Tibial nerve (tissue), 4 donors: ENCODE measurements at regions not wholly inside any gene's neighbourhood (a gene's known extent, or its start where the extent isn't known, plus 50 kb on each side); places are given as distances from the start of the nearest gene placed in this dataset.

Experiments used
- EP300 ChIP-seq, 2 donors: sonication (generic); formaldehyde crosslinking; IDR thresholded peaks; one replicate each; pipeline ENCODE4 v1.6.1; 2017; ENCODE audit warnings: antibody characterized with exemption in 2 of 2, mild to moderate bottlenecking in 1 of 2
- POLR2A ChIP-seq, 2 donors: fragments of 450-650 bp; IDR thresholded peaks; one replicate each; pipeline ENCODE4 v1.6.1; 2017; ENCODE audit warnings: antibody characterized with exemption in 2 of 2, mild to moderate bottlenecking in 2 of 2, moderate library complexity in 2 of 2
- TF ChIP-seq, protein P1 (sequence below), 5 experiments: fragments of 200-600 bp in 3 of 5; fragments of 450-650 bp in 2 of 5; sonication (generic) in 3 of 5; IDR thresholded peaks; one replicate each; pipeline ENCODE4 v1.5.1; 2016 to 2019; ENCODE audit warnings: antibody characterized with exemption in 5 of 5, mild to moderate bottlenecking in 3 of 5, moderate library complexity in 2 of 5

DNA sequence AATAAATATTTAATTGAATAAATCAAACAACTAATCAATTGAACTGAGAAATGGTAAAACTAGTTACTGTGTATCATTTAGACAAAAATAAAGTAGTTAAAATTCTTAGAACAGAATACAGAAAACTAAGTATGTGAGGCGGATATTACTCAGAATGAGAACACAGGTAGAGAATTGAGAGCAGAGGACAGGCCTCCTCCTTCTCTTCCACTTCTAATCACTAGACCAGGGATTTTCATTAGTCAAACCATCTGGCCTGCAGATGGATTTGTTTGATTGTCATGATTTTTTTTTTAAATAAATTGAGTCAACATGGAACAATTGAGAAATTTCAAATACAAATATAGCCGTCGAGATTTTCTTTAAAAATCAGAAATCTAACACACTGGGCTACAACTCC lies 198.6 kb upstream of the HMHB1 start:
- TF ChIP-seq POLR2A (IDR thresholded peaks at IDR 0.05): no peak
- TF ChIP-seq, protein P1, sequence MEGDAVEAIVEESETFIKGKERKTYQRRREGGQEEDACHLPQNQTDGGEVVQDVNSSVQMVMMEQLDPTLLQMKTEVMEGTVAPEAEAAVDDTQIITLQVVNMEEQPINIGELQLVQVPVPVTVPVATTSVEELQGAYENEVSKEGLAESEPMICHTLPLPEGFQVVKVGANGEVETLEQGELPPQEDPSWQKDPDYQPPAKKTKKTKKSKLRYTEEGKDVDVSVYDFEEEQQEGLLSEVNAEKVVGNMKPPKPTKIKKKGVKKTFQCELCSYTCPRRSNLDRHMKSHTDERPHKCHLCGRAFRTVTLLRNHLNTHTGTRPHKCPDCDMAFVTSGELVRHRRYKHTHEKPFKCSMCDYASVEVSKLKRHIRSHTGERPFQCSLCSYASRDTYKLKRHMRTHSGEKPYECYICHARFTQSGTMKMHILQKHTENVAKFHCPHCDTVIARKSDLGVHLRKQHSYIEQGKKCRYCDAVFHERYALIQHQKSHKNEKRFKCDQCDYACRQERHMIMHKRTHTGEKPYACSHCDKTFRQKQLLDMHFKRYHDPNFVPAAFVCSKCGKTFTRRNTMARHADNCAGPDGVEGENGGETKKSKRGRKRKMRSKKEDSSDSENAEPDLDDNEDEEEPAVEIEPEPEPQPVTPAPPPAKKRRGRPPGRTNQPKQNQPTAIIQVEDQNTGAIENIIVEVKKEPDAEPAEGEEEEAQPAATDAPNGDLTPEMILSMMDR (IDR thresholded peaks at IDR 0.05): no peak
- TF ChIP-seq EP300 (IDR thresholded peaks at IDR 0.05): no peak
